HEK293T (cell line): ENCODE measurements at regions not wholly inside any gene's neighbourhood (a gene's known extent, or its start where the extent isn't known, plus 50 kb on each side); places are given as distances from the start of the nearest gene placed in this dataset.

Experiments used
- ELF4 ChIP-seq: fragments of 450-650 bp; IDR thresholded peaks from 2 replicates; pipeline ENCODE4 v1.6.1; 2017; ENCODE audit warnings: antibody characterized with exemption
- FOXK2 ChIP-seq: fragments of 450-650 bp; IDR thresholded peaks from 2 replicates; pipeline ENCODE4 v1.6.1; 2016; ENCODE audit warnings: mild to moderate bottlenecking
- FOXM1 ChIP-seq: fragments of 450-650 bp; IDR thresholded peaks from 2 replicates; pipeline ENCODE4 v1.6.1; 2017; ENCODE audit warnings: mild to moderate bottlenecking, borderline replicate concordance
- L3MBTL2 ChIP-seq: fragments of 450-650 bp; conservative IDR thresholded peaks from 2 replicates; pipeline ENCODE4 v1.6.1; 2016; ENCODE audit warnings: mild to moderate bottlenecking
- LEF1 ChIP-seq: fragments of 450-650 bp; IDR thresholded peaks from 2 replicates; pipeline ENCODE4 v1.6.1; 2017; ENCODE audit warnings: mild to moderate bottlenecking, borderline replicate concordance
- NFRKB ChIP-seq: fragments of 450-650 bp; IDR thresholded peaks from 2 replicates; pipeline ENCODE4 v1.6.1; 2016; ENCODE audit warnings: mild to moderate bottlenecking, moderate library complexity
- SP1 ChIP-seq: fragments of 450-650 bp; IDR thresholded peaks from 2 replicates; pipeline ENCODE4 v1.6.1; 2017
- SUZ12 ChIP-seq: fragments of 450-650 bp; IDR thresholded peaks from 2 replicates; pipeline ENCODE4 v1.6.1; 2016; ENCODE audit warnings: mild to moderate bottlenecking
- ZNF384 ChIP-seq: fragments of 450-650 bp; IDR thresholded peaks from 2 replicates; pipeline ENCODE4 v1.6.1; 2016

- TF ChIP-seq FOXK2 (no peak), ZNF384 (no peak), SUZ12 (no peak), FOXM1 (no peak), NFRKB (no peak), SP1 (no peak), ELF4 (no peak), LEF1 (no peak), L3MBTL2 (no peak)
Measured at GRCh38 chr3:13242364-13242737, 169.1 kb upstream of the IQSEC1 start.
